Endodermal cell (in vitro differentiated cells): ENCODE measurements at regions not wholly inside any gene's neighbourhood (a gene's known extent, or its start where the extent isn't known, plus 50 kb on each side); places are given as distances from the start of the nearest gene placed in this dataset.

Experiments
- DNase-seq: peaks from one replicate; pipeline ENCODE4 v3.0.0-alpha.2; 2017
- H3K27ac ChIP-seq: 2 replicates; pipeline ENCODE4 v1.5.1; 2013; ENCODE audit warnings: mild to moderate bottlenecking, low read depth, low read length, moderate library complexity
- H3K27me3 ChIP-seq: 2 replicates; pipeline ENCODE4 v1.6.1; 2013; ENCODE audit warnings: mild to moderate bottlenecking, low read length, moderate library complexity; ENCODE audit not compliant: insufficient read depth, control insufficient read depth, poor library complexity, severe bottlenecking
- H3K36me3 ChIP-seq: 2 replicates; pipeline ENCODE4 v1.7.0; 2013; ENCODE audit warnings: mild to moderate bottlenecking, low read length, moderate library complexity; ENCODE audit not compliant: control insufficient read depth, insufficient read depth
- H3K4me1 ChIP-seq: one replicate; pipeline ENCODE4 v1.7.0; 2013; ENCODE audit warnings: low read length; ENCODE audit not compliant: control insufficient read depth, insufficient read depth
- H3K4me3 ChIP-seq: 2 replicates; pipeline ENCODE4 v1.5.1; 2013; ENCODE audit warnings: mild to moderate bottlenecking, low read length, moderate library complexity
- H3K9ac ChIP-seq: 2 replicates; pipeline ENCODE4 v1.6.1; 2013; ENCODE audit warnings: mild to moderate bottlenecking, low read length, moderate library complexity; ENCODE audit not compliant: poor library complexity, severe bottlenecking; ENCODE audit errors: extremely low read depth
- H3K9me3 ChIP-seq: 2 replicates; pipeline ENCODE4 v1.6.1; 2013; ENCODE audit warnings: mild to moderate bottlenecking, low read length, moderate library complexity; ENCODE audit not compliant: control insufficient read depth
- H3K27ac Mint-ChIP-seq: 2 replicates; pipeline ENCODE4 v1.8.0; 2020; ENCODE audit warnings: mixed read lengths
- H3K27me3 Mint-ChIP-seq: 2 replicates; pipeline ENCODE4 v1.8.0; 2021; ENCODE audit warnings: mild to moderate bottlenecking, mixed read lengths; ENCODE audit not compliant: insufficient read depth
- H3K36me3 Mint-ChIP-seq: 2 replicates; pipeline ENCODE4 v1.8.0; 2020; ENCODE audit warnings: low read depth, mixed read lengths
- H3K4me1 Mint-ChIP-seq: 2 replicates; pipeline ENCODE4 v1.8.0; 2020; ENCODE audit warnings: mixed read lengths
- H3K4me3 Mint-ChIP-seq: 2 replicates; pipeline ENCODE4 v1.8.0; 2020; ENCODE audit warnings: mild to moderate bottlenecking, moderate library complexity, mixed read lengths
- H3K9me3 Mint-ChIP-seq: 2 replicates; pipeline ENCODE4 v1.8.0; 2020; ENCODE audit warnings: mild to moderate bottlenecking, mixed read lengths
- CTCF ChIP-seq: fragments of 200-600 bp; sonication (generic); conservative IDR thresholded peaks from 2 replicates; pipeline ENCODE4 v1.5.0; 2021; ENCODE audit warnings: antibody characterized with exemption, mild to moderate bottlenecking
- WGBS, 2 experiments: methylation state at CpG; one replicate each; pipeline versions ENCODE4 v1.1.5 to v1.1.7; 2013; ENCODE audit warnings: missing lambda C conversion rate in 2 of 2, mixed read lengths in 1 of 2; ENCODE audit not compliant: insufficient coverage in 1 of 2, insufficient read length in 1 of 2; 5-methylcytosine and 5-hydroxymethylcytosine counted together

GRCh38 chr1:191831572-191831971 is 326.7 kb upstream of the RGS18 start:
- Mint-ChIP-seq H3K4me1 (peaks cover 1% of the 10 kb centered on the region), H3K27ac (no peak overlapping the region), H3K4me3 (no peak overlapping the region), H3K27me3 (no peaks in the 10 kb centered on the region), H3K9me3 (no peaks in the 10 kb centered on the region), H3K36me3 (no peaks in the 10 kb centered on the region)
- Histone ChIP-seq H3K4me3 (no peak overlapping the region), H3K9me3 (no peaks in the 10 kb centered on the region), H3K4me1 (no peaks in the 10 kb centered on the region), H3K9ac (no peak overlapping the region), H3K27me3 (no peaks in the 10 kb centered on the region), H3K36me3 (no peaks in the 10 kb centered on the region), H3K27ac (no peak overlapping the region)
- 74 to 75% methylated on average over 3 of the region's 4 CpGs for WGBS, 2 experiments
- peak; percentile 65 for TF ChIP-seq CTCF
- DNase-seq: no peak

- WGBS, 2 experiments: 100% methylated on average over 1 of the region's 2 CpGs; no CpG with 5 or more reads in 1 of the 2 experiments
- Mint-ChIP-seq H3K36me3 (no peaks in the 10 kb centered on the region), H3K4me3 (no peak overlapping the region), H3K4me1 (peaks cover 3% of the 10 kb centered on the region), H3K27ac (no peak overlapping the region), H3K27me3 (no peaks in the 10 kb centered on the region), H3K9me3 (no peaks in the 10 kb centered on the region)
- Histone ChIP-seq H3K27me3 (no peaks in the 10 kb centered on the region), H3K9me3 (no peaks in the 10 kb centered on the region), H3K4me1 (no peaks in the 10 kb centered on the region), H3K4me3 (no peak overlapping the region), H3K9ac (no peak overlapping the region), H3K36me3 (no peaks in the 10 kb centered on the region), H3K27ac (no peak overlapping the region)
- no peak for TF ChIP-seq CTCF
- no peak for DNase-seq
Measured at GRCh38 chr1:191839891-191840290, 318.4 kb upstream of the RGS18 start.

GRCh38 chr1:191851799-191852595 is 306.3 kb upstream of the RGS18 start:
- Mint-ChIP-seq H3K4me1 (no peaks in the 10 kb centered on the region), H3K27me3 (no peaks in the 10 kb centered on the region), H3K27ac (no peak overlapping the region), H3K9me3 (no peaks in the 10 kb centered on the region), H3K4me3 (no peak overlapping the region), H3K36me3 (no peaks in the 10 kb centered on the region)
- no peaks in the 10 kb centered on the region for H3K27me3 ChIP-seq
- no peak overlapping the region for H3K9ac ChIP-seq
- no CpG with 5 or more reads among the region's 1 CpG for WGBS, 2 experiments
- H3K4me1 ChIP-seq: no peaks in the 10 kb centered on the region
- no peak for TF ChIP-seq CTCF
- no peak overlapping the region for H3K4me3 ChIP-seq
- DNase-seq: no peak
- no peaks in the 10 kb centered on the region for H3K9me3 ChIP-seq
- H3K36me3 ChIP-seq: no peaks in the 10 kb centered on the region
- H3K27ac ChIP-seq: no peak overlapping the region
